Aorta (tissue), 5 donors: ENCODE measurements at regions not wholly inside any gene's neighbourhood (a gene's known extent, or its start where the extent isn't known, plus 50 kb on each side); places are given as distances from the start of the nearest gene placed in this dataset.

Experiments
- ATAC-seq: fragments of 200-7000 bp; cut with Tn5 transposase; one replicate; pipeline ENCODE4 v1.9.1; 2022; ENCODE audit warnings: moderate library complexity; ENCODE audit not compliant: low FRiP score
- DNase-seq, 2 donors: peaks; one replicate each; pipeline ENCODE4 v3.0.0-alpha.2; 2020
- H3K27ac ChIP-seq, 2 donors: one replicate each; pipeline ENCODE4 v1.5.1; 2013; ENCODE audit warnings: low read length in 2 of 2, mild to moderate bottlenecking in 2 of 2, moderate library complexity in 2 of 2, control low read depth in 1 of 2, inconsistent platforms in 1 of 2, low read depth in 1 of 2
- H3K27me3 ChIP-seq, 2 donors: one replicate each; pipeline ENCODE4 v1.6.1; 2013; ENCODE audit warnings: control low read depth in 1 of 2, low read length in 1 of 2, mild to moderate bottlenecking in 1 of 2, moderate library complexity in 1 of 2; ENCODE audit not compliant: insufficient read depth in 2 of 2, control insufficient read depth in 1 of 2
- H3K36me3 ChIP-seq, 2 donors: one replicate each; pipeline ENCODE4 v1.6.1; 2013; ENCODE audit warnings: control low read depth in 1 of 2, low read length in 1 of 2, mild to moderate bottlenecking in 1 of 2; ENCODE audit not compliant: insufficient read depth in 2 of 2, control insufficient read depth in 1 of 2
- H3K4me1 ChIP-seq, 2 donors: one replicate each; pipeline ENCODE4 v1.6.1; 2013; ENCODE audit warnings: low read length in 2 of 2, control low read depth in 1 of 2, mild to moderate bottlenecking in 1 of 2, moderate library complexity in 1 of 2; ENCODE audit not compliant: insufficient read depth in 2 of 2, control insufficient read depth in 1 of 2
- H3K4me3 ChIP-seq, 2 donors: one replicate each; pipeline ENCODE4 v1.5.1; 2013; ENCODE audit warnings: low read length in 2 of 2, control low read depth in 1 of 2, mild to moderate bottlenecking in 1 of 2
- H3K9me3 ChIP-seq: one replicate; pipeline ENCODE4 v1.6.1; 2013; ENCODE audit warnings: mild to moderate bottlenecking, low read length; ENCODE audit not compliant: control insufficient read depth
- WGBS, 2 donors: extraction: QIAGEN DNeasy Blood & Tissue Kit; methylation state at CpG; one replicate each; pipeline ENCODE4 v1.1.7; 2013; 5-methylcytosine and 5-hydroxymethylcytosine counted together
- intact Hi-C, 2 donors: fragments of 100-400 bp; cut with DNase I; formaldehyde crosslinking; loops; one replicate each; pipeline versions ENCODE4 v1.14.2 to v1.15.0; 2022
- donor health status: healthy with polysubstance abuse.
- donor health status: Bipolar disorder and iron deficiency.
- donor health status: DM: no; HTN: no; CAD: no.
- donor health status: DM: no; HTN: no; CAD: no.
- donor health status: DM: yes; HTN: yes; CAD: no.

DNA sequence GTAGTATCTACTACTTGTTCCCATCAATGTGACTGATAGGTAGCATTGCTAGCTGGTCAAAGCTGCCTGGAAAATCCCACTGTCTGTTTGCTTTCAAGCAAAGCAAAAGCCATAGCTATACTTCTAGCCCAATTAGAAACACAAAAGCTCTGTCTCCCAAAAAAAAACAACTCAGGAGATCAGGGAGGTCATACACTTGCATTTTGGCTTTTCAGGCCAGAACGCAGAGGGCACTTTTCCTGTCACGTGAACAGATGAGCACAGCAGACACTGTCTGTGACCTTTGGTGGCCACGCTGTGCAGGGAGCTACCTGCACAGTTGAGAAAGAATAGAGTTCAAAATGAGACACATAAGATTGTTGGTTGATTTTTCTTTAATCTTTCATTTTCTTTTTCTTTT is 441.7 kb upstream of the PDZRN3 start:
- Histone ChIP-seq H3K9me3 (no peaks in the 10 kb centered on the region), H3K27ac (no peak overlapping the region), H3K27me3 (no peaks in the 10 kb centered on the region), H3K4me1 (no peaks in the 10 kb centered on the region), H3K36me3 (no peaks in the 10 kb centered on the region), H3K4me3 (no peak overlapping the region)
- no peak for DNase-seq
- ATAC-seq = no peak
- 50 to 54% methylated on average over 3 of the region's 3 CpGs for WGBS, 2 donors
- intact Hi-C loops = no loop called here

DNA sequence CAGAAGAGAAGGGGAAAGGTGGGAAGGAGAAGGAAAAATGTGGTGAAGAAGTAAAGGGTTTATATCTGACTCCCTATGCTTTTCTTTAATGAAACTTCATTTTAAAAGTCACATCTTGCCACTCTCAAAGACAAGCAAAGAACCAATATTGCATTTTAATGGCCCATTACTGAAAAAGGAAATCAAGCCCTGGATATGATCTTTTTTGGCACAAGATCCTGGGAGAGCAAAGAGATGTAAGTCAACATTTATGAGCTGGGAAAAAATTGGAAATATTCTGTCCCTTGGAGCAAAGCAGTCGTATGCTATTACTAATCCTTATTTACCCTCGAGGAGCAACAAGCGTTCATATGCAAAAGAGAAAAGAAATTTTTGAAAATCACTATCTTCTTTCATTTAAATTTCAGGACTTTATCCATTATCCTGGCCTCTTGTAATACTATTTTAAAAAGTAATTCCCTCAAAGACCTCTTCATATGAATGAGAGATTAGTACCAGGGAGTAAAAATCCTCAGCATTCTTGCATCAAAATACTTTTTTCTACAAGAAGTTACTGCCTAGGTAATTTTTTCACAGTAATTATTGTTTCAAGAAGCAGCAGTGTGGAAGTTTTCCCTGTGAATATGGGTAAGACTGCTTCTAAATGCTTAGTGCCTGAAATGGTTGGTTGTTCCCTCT is 435.3 kb upstream of the PDZRN3 start:
- no peaks in the 10 kb centered on the region for H3K4me1 ChIP-seq
- no peak overlapping the region for H3K4me3 ChIP-seq
- no peak for ATAC-seq
- no peak for DNase-seq
- H3K27me3 ChIP-seq = no peaks in the 10 kb centered on the region
- no peak overlapping the region for H3K27ac ChIP-seq
- H3K36me3 ChIP-seq = no peaks in the 10 kb centered on the region
- intact Hi-C loops = no loop called here
- no peaks in the 10 kb centered on the region for H3K9me3 ChIP-seq
- 64 to 66% methylated on average over 3 of the region's 3 CpGs for WGBS, 2 donors

DNA sequence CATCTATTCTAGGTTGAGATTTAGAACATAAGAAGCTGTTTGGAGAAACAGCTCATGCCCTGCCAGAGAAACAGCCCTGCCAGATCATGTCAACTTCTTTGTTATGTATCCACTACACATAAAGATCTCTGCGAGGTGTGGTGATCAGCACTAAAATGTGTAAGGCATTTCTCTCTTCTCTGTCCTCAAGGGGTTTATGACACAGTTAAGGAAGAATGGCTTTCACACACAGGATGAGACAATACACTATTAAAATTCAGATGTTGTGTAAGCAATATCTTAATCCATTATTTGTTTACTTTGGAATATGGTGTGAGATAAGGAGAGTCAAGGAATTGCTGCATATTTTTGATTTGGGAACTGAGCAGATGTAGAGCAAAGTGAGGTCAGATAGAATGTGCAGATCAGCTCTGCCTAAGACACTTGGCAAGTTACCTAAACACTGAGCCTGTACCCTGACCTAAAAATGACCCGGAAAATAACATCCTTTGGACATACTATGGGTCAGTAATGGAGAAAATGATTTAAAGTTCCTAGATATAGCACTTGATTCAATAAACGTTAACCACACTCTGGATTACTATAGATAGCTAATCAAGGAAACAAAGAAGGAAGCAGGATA is 434.7 kb upstream of the PDZRN3 start:
- intact Hi-C loops = no loop called here
- no peak overlapping the region for H3K4me3 ChIP-seq
- H3K27me3 ChIP-seq = no peaks in the 10 kb centered on the region
- no peaks in the 10 kb centered on the region for H3K36me3 ChIP-seq
- DNase-seq = no peak
- H3K4me1 ChIP-seq = no peaks in the 10 kb centered on the region
- H3K9me3 ChIP-seq = no peaks in the 10 kb centered on the region
- WGBS, 2 donors = 59 to 62% methylated on average over 3 of the region's 3 CpGs
- no peak overlapping the region for H3K27ac ChIP-seq
- no peak for ATAC-seq

DNA sequence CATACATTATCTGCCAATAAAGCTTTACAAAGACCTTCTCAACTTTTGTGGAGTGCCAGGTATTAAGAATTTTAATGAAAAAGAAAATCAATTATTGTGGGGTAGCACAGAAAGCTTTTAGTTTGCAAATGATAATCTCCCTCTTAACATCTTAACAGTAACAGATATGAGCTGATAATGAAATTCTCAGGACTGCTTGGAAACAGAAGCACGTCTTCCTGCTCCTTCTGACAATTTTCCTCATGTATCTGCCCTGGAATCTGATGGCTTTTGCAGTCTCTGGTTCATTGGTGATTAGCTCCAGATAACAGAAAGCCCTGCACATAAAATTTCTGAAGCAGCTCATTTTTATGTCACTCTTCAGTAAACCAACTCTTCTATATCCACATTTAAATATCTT is 432.4 kb upstream of the PDZRN3 start:
- Histone ChIP-seq H3K27me3 (no peaks in the 10 kb centered on the region), H3K4me3 (no peak overlapping the region), H3K9me3 (no peaks in the 10 kb centered on the region), H3K36me3 (no peaks in the 10 kb centered on the region), H3K27ac (no peak overlapping the region), H3K4me1 (no peaks in the 10 kb centered on the region)
- ATAC-seq (no peak), DNase-seq (no peak)
- intact Hi-C loops = no loop called here
- 55 to 59% methylated on average over 1 of the region's 1 CpG for WGBS, 2 donors

- H3K4me3 ChIP-seq = no peak overlapping the region
- no peaks in the 10 kb centered on the region for H3K27me3 ChIP-seq
- no peaks in the 10 kb centered on the region for H3K9me3 ChIP-seq
- ATAC-seq = no peak
- no peak for DNase-seq
- H3K27ac ChIP-seq = no peak overlapping the region
- intact Hi-C loops = no loop called here
- H3K4me1 ChIP-seq = no peaks in the 10 kb centered on the region
- H3K36me3 ChIP-seq = no peaks in the 10 kb centered on the region
- WGBS, 2 donors = 25 to 43% methylated on average over 3 of the region's 3 CpGs
Observed at GRCh38 chr3:74055061-74055460, 430.3 kb upstream of the PDZRN3 start.

GRCh38 chr3:74054566-74054965 is 429.8 kb upstream of the PDZRN3 start:
- Histone ChIP-seq H3K36me3 (no peaks in the 10 kb centered on the region), H3K4me1 (no peaks in the 10 kb centered on the region), H3K27me3 (no peaks in the 10 kb centered on the region), H3K27ac (no peak overlapping the region), H3K4me3 (no peak overlapping the region), H3K9me3 (no peaks in the 10 kb centered on the region)
- no peak for DNase-seq
- ATAC-seq = no peak
- intact Hi-C loops = no loop called here

DNA sequence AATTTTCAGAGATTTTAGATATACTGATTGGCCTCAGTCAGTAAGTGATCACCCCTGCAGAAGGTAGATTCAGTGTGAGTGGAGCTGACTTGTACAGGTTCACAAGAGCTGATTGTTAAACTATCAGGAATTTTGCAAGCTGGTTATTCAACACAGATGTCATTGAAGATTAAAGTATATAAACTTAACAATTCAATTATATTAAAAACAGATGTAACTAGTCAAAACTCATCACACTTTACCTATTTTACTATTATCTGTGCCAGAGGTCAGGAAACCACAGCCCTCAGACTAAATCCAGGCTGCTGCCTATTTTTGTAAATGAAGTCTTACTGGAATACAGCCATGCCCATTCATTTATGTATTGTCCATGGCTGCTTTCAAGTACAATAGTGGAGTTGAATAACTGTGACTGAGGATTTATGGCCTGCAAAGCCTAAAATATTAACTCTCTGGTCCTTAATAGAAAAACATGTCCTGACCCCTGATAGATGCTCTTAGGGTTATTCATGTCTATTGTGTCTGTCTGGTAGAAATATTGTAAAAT is 429.3 kb upstream of the PDZRN3 start:
- DNase-seq (no peak), ATAC-seq (no peak)
- H3K27ac ChIP-seq = no peak overlapping the region
- no peaks in the 10 kb centered on the region for H3K4me1 ChIP-seq
- H3K4me3 ChIP-seq = no peak overlapping the region
- intact Hi-C loops = no loop called here
- H3K27me3 ChIP-seq = no peaks in the 10 kb centered on the region
- no peaks in the 10 kb centered on the region for H3K9me3 ChIP-seq
- no peaks in the 10 kb centered on the region for H3K36me3 ChIP-seq

GRCh38 chr3:74049444-74049843 is 424.7 kb upstream of the PDZRN3 start:
- intact Hi-C loops = no loop called here
- Histone ChIP-seq H3K9me3 (no peaks in the 10 kb centered on the region), H3K27me3 (no peaks in the 10 kb centered on the region), H3K4me1 (peaks cover 0 to 3% of the 10 kb centered on the region in 2 donors), H3K36me3 (no peaks in the 10 kb centered on the region), H3K27ac (no peak overlapping the region), H3K4me3 (no peak overlapping the region)
- WGBS, 2 donors = 83 to 88% methylated on average over 5 of the region's 5 CpGs
- DNase-seq (no peak), ATAC-seq (no peak)

DNA sequence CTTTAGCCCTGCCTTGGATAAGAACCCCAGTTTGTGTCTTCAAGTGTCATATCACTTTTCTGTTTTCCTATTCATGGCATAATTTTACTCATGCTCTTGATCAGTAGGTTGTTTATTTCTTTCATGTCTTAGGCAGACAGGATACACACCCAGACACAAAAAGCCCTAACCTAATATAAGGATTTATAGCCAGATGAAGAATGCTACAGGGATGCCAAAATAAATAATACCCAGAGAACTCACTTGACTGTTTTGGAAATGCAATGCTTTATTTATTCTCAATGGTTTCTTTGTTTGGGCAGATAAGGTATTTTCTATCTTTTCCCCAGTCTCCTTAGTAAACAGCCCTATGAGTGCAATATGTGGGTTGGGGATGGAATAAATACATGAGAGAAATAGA is 424.0 kb upstream of the PDZRN3 start:
- intact Hi-C loops = no loop called here
- Histone ChIP-seq H3K36me3 (no peaks in the 10 kb centered on the region), H3K4me3 (no peak overlapping the region), H3K27ac (no peak overlapping the region), H3K27me3 (no peaks in the 10 kb centered on the region), H3K4me1 (peaks cover 0 to 3% of the 10 kb centered on the region in 2 donors), H3K9me3 (no peaks in the 10 kb centered on the region)
- DNase-seq (no peak), ATAC-seq (no peak)
